ENCODE measurements at regions not wholly inside any gene's neighbourhood (a gene's known extent, or its start where the extent isn't known, plus 50 kb on each side); places are given as distances from the start of the nearest gene placed in this dataset.

GRCh38 chr1:193909406-193910082 lies 723.1 kb upstream of the B3GALT2 start:
- no peak for TF ChIP-seq ZC3H10 (CRISPR knock-in tag; IDR thresholded peaks at IDR 0.05)
- TF ChIP-seq, protein P1, sequence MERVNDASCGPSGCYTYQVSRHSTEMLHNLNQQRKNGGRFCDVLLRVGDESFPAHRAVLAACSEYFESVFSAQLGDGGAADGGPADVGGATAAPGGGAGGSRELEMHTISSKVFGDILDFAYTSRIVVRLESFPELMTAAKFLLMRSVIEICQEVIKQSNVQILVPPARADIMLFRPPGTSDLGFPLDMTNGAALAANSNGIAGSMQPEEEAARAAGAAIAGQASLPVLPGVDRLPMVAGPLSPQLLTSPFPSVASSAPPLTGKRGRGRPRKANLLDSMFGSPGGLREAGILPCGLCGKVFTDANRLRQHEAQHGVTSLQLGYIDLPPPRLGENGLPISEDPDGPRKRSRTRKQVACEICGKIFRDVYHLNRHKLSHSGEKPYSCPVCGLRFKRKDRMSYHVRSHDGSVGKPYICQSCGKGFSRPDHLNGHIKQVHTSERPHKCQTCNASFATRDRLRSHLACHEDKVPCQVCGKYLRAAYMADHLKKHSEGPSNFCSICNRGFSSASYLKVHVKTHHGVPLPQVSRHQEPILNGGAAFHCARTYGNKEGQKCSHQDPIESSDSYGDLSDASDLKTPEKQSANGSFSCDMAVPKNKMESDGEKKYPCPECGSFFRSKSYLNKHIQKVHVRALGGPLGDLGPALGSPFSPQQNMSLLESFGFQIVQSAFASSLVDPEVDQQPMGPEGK (CRISPR knock-in tag; IDR thresholded peaks at IDR 0.05; ENCODE audit: borderline replicate concordance), result no peak
- no peak for TF ChIP-seq ZFP30 (CRISPR knock-in tag; IDR thresholded peaks at IDR 0.05)
- no peak for TF ChIP-seq TOX (CRISPR knock-in tag; IDR thresholded peaks at IDR 0.05; ENCODE audit: borderline replicate concordance)
- no peak for TF ChIP-seq ZNF8 (CRISPR knock-in tag; IDR thresholded peaks at IDR 0.05)
- no peak for TF ChIP-seq TCF4 (CRISPR knock-in tag; IDR thresholded peaks at IDR 0.05; ENCODE audit: borderline replicate concordance)
- TF ChIP-seq RARB (CRISPR knock-in tag; IDR thresholded peaks at IDR 0.05), result no peak
